Stimulated activated CD4-positive, alpha-beta T cell treated with anti-CD3 and anti-CD28 coated beads, Interleukin-1b, Interleukin-23, amount 100 ng/mL, for 1 hour (primary cell): ENCODE measurements at regions not wholly inside any gene's neighbourhood (a gene's known extent, or its start where the extent isn't known, plus 50 kb on each side); places are given as distances from the start of the nearest gene placed in this dataset.
"Not testable (repeated sequence)": the region's sequence is repeated elsewhere in the genome, so short reads cannot be mapped to it uniquely, and the experiment has no call there.

Source experiments
- DNase-seq, 2 donors: peaks; one replicate each; pipeline ENCODE4 v3.0.0-alpha.2; 2020; ENCODE audit warnings: low read depth in 2 of 2

DNA sequence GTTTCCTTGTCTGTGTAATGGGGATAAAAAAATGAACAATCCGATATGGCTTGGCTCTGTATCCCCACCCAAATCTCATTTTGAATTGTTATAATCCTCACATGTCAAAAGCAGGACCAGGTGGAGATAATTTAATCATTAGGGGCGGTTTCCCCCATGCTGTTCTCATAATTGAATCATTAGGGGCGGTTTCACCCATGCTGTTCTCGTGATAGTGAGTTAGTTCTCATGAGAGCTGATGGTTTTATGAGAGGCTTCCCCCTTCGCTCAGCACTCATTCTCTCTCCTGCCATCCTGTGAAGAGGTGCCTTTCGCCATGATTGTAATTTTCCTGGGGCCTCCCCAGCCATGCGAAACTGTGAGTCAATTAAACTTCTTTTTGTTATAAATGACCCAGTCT lies 633.5 kb downstream of the RAPGEF2 start:
- no peak for DNase-seq

DNA sequence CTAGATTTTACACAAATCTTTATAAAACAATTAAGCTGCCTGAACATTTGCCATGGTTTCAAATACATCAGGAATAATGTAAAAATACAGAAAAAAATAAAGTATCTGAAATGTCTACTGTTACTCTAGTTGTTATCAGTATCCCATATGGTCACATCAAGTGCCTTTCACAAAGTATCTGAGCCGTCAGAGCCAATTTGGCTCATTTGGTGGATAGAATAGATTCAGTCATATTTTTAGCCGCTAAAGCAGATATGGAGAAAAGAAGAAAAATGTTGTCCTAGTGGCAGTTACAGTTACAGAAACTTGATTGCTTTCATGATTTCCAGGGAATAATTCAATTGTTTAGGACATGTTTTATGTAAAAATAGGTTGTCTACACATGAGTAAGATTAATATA lies 641.1 kb downstream of the RAPGEF2 start:
- DNase-seq = no peak

GRCh38 chr4:159747983-159748382 lies 645.1 kb downstream of the RAPGEF2 start:
- no peak for DNase-seq

- no peak for DNase-seq
These were observed 646.1 kb downstream of the RAPGEF2 start for GRCh38 chr4:159748834-159749444.

GRCh38 chr4:159757499-159757898 lies 654.6 kb downstream of the RAPGEF2 start:
- DNase-seq = no peak

DNA sequence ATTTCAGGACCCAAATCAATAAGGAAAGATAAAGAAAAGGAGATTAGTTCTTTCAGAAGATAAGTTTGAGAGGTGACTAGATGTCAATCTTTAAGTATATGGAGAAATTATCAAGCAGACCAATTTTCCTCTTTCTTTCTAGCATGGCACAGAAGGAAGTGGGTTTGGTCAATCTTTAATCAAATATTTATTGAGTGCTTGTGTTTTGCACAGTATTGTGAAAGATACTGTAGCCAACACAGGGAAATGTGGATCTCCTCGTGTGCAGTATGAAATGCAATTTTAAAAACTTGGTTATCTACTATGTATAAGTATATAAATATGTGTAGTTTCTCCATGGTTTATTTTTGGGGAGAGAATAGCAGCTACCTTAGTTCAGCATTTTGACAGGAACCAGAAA lies 655.2 kb downstream of the RAPGEF2 start:
- DNase-seq = no peak

GRCh38 chr4:159762672-159763071 lies 659.8 kb downstream of the RAPGEF2 start:
- DNase-seq = no peak

GRCh38 chr4:159764343-159764952 lies 661.6 kb downstream of the RAPGEF2 start:
- no peak for DNase-seq

DNA sequence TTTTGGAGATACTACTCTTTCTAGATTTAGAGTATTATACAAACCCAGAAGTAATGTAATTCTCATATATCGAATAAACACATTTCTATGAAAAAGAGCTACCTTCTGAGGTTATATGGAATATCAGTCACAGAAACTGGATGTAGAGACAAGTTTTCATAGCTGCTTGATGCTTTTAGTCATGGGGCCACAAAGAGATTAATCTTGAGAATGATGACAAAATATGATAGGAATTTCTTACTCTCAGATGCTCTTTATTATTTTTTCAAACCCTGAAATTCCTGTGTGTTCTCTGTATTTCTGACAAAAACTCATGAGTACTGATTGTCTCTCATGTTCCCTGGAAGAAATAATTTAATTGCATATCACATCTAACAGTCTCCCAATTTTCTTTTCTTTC lies 662.5 kb downstream of the RAPGEF2 start:
- no peak for DNase-seq

- no peak for DNase-seq
These were observed 663.4 kb downstream of the RAPGEF2 start for GRCh38 chr4:159766241-159766640.

DNA sequence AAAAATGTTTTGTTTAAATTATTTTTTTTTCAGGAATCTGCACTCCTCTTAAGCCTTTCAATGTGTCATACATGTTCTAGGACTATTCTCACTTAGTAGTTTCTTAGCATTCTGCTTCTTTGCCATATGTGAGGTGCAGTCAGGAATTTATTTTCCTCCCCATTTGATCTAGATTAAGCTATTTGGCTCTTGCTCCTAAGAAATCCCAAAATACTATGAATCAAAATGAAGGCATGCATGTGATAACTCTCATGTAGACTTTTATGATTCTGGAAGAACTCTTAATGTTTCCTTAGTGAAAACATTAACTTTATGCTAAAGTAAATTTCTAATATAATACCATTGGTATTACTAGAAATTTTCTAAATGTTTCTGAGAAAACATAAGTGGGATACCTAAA lies 664.5 kb downstream of the RAPGEF2 start:
- DNase-seq = no peak

- no peak for DNase-seq
These were observed 665.1 kb downstream of the RAPGEF2 start for GRCh38 chr4:159768016-159768415.

GRCh38 chr4:159770401-159770800 lies 667.5 kb downstream of the RAPGEF2 start:
- DNase-seq = no peak

DNA sequence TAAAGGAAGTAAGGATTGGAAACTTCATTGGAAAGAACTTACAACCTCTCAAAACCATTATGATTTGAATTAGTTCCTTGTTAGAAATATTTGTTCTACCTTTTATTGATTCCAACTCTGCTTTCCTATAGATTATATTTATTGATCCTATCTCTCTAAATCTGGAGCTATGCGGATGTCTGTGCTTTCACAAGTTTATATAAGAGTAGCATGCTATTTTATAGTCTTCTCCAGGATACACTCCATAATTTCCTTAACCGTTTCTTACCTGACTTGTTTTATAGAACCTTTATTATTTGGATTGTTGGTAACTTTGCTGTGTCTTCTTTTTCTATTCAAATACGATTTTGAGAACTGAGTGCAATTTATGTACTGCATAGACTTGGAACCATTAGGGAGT lies 668.1 kb downstream of the RAPGEF2 start:
- DNase-seq = no peak

- DNase-seq = no peak
These were observed 674.1 kb downstream of the RAPGEF2 start for GRCh38 chr4:159776961-159777360.

- DNase-seq = no peak
These were observed 674.8 kb downstream of the RAPGEF2 start for GRCh38 chr4:159777689-159778088.

DNA sequence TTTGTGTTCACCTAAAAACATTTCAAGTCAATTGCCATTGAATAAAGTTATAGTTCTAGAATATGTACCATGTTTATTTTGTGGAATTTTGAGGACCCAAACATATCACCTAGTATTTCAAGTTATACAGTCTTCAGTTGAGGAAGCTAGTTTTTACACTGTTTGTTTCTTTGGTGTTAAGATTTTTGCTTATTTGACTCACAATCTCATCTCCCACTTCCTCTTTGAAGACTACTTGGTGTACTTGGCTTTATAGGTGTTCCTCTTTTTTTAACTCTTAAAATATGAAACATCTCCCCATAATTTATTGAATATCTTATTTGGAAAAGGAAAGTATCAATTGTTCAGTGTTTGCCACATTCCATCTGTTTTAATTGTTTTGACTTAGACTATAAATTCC lies 675.4 kb downstream of the RAPGEF2 start:
- no peak for DNase-seq

- DNase-seq = no peak
These were observed 676.8 kb downstream of the RAPGEF2 start for GRCh38 chr4:159779716-159780115.

- no peak for DNase-seq
These were observed 677.5 kb downstream of the RAPGEF2 start for GRCh38 chr4:159780196-159780922.

GRCh38 chr4:159787901-159788300 lies 685.0 kb downstream of the RAPGEF2 start:
- DNase-seq = no peak

GRCh38 chr4:159791334-159791733 lies 688.5 kb downstream of the RAPGEF2 start:
- no peak for DNase-seq

GRCh38 chr4:159804592-159804991 lies 701.7 kb downstream of the RAPGEF2 start:
- DNase-seq = not testable (repeated sequence)

GRCh38 chr4:159823743-159824142 lies 720.9 kb downstream of the RAPGEF2 start:
- no peak for DNase-seq
